ENCODE measurements at regions not wholly inside any gene's neighbourhood (a gene's known extent, or its start where the extent isn't known, plus 50 kb on each side); places are given as distances from the start of the nearest gene placed in this dataset.
"Not testable (repeated sequence)": the region's sequence is repeated elsewhere in the genome, so short reads cannot be mapped to it uniquely, and the experiment has no call there.

GRCh38 chr12:33514893-33515292, 75.3 kb upstream of the SYT10 start:
- CTCF ChIA-PET = no interaction called here
- H3K27ac ChIP-seq (ENCODE audit: low read depth, low read length) = no peak overlapping the region
- peaks cover 4% of the 10 kb centered on the region; the same call in 1 of the 2 replicates for H3K9me3 ChIP-seq (ENCODE audit: control insufficient read depth, insufficient read depth, low read length)
- DNase-seq (ENCODE audit: low read depth, low spot score) = no peak
- POLR2A ChIA-PET = no interaction called here
- no peak overlapping the region for H3K4me3 ChIP-seq (ENCODE audit: low read depth, low read length)
- TF ChIP-seq CTCF (IDR thresholded peaks at IDR 0.05; ENCODE audit: low read depth, low read length) = no peak
- no peaks in the 10 kb centered on the region for H3K27me3 ChIP-seq (ENCODE audit: control insufficient read depth, insufficient read depth, low read length)

GRCh38 chr12:33519566-33519965, 79.9 kb upstream of the SYT10 start:
- ChIA-PET CTCF (no interaction called here), POLR2A (no interaction called here)
- H3K27me3 ChIP-seq (ENCODE audit: control insufficient read depth, insufficient read depth, low read length) = no peaks in the 10 kb centered on the region
- no peak for TF ChIP-seq CTCF (IDR thresholded peaks at IDR 0.05; ENCODE audit: low read depth, low read length)
- no peak overlapping the region for H3K27ac ChIP-seq (ENCODE audit: low read depth, low read length)
- peaks cover 9% of the 10 kb centered on the region; the same call in 1 of the 2 replicates for H3K9me3 ChIP-seq (ENCODE audit: control insufficient read depth, insufficient read depth, low read length)
- no peak overlapping the region for H3K4me3 ChIP-seq (ENCODE audit: low read depth, low read length)
- DNase-seq (ENCODE audit: low read depth, low spot score) = no peak

- POLR2A ChIA-PET; H3K27me3 ChIP-seq (ENCODE audit: control insufficient read depth, insufficient read depth, low read length); H3K9me3 ChIP-seq (ENCODE audit: control insufficient read depth, insufficient read depth, low read length); CTCF ChIA-PET; H3K4me3 ChIP-seq (ENCODE audit: low read depth, low read length); H3K27ac ChIP-seq (ENCODE audit: low read depth, low read length); DNase-seq (ENCODE audit: low read depth, low spot score): not testable (repeated sequence)
These were observed 81.1 kb upstream of the SYT10 start for GRCh38 chr12:33520505-33521302.

- TF ChIP-seq CTCF (IDR thresholded peaks at IDR 0.05; ENCODE audit: low read depth, low read length) = no peak
- ChIA-PET CTCF (no interaction called here), POLR2A (no interaction called here)
- DNase-seq (ENCODE audit: low read depth, low spot score) = no peak
- H3K27ac ChIP-seq (ENCODE audit: low read depth, low read length) = no peak overlapping the region
- no peaks in the 10 kb centered on the region for H3K27me3 ChIP-seq (ENCODE audit: control insufficient read depth, insufficient read depth, low read length)
- no peak overlapping the region for H3K4me3 ChIP-seq (ENCODE audit: low read depth, low read length)
- peaks cover 6% of the 10 kb centered on the region; the same call in 1 of the 2 replicates for H3K9me3 ChIP-seq (ENCODE audit: control insufficient read depth, insufficient read depth, low read length)
These were observed 89.4 kb upstream of the SYT10 start for GRCh38 chr12:33529031-33529430.

- peaks cover 6% of the 10 kb centered on the region; the same call in 1 of the 2 replicates for H3K9me3 ChIP-seq (ENCODE audit: control insufficient read depth, insufficient read depth, low read length)
- ChIA-PET POLR2A (no interaction called here), CTCF (no interaction called here)
- H3K27me3 ChIP-seq (ENCODE audit: control insufficient read depth, insufficient read depth, low read length) = no peaks in the 10 kb centered on the region
- no peak overlapping the region for H3K4me3 ChIP-seq (ENCODE audit: low read depth, low read length)
- TF ChIP-seq CTCF (IDR thresholded peaks at IDR 0.05; ENCODE audit: low read depth, low read length) = no peak
- H3K27ac ChIP-seq (ENCODE audit: low read depth, low read length) = no peak overlapping the region
- DNase-seq (ENCODE audit: low read depth, low spot score) = no peak
These were observed 90.2 kb upstream of the SYT10 start for GRCh38 chr12:33529810-33530209.
